HepG2 (cell line): ENCODE measurements at regions not wholly inside any gene's neighbourhood (a gene's known extent, or its start where the extent isn't known, plus 50 kb on each side); places are given as distances from the start of the nearest gene placed in this dataset.

Experiments used
- ATAC-seq: fragments of 200-7000 bp; cut with Tn5 transposase; 3 replicates; pipeline ENCODE4 v1.9.1; 2020; ENCODE audit warnings: mild to moderate bottlenecking, moderate library complexity
- BruUV-seq: library from RNA; stranded (reverse); fragments of 400-500 nt; replicated peaks from 2 replicates; lab custom pipeline; 2021; lab: Mats Ljungman, UMichigan
- CTCF ChIA-PET: fragments of 300-600 bp; formaldehyde crosslinking; extraction: SDS; loops from one replicate; lab custom pipeline; 2021; ENCODE audit warnings: low total read pairs, inconsistent platforms, low intra/inter-chr PET ratio; lab: Yijun Ruan, JAX
- POLR2A ChIA-PET: fragments of 350-600 bp; sonication (Branson Sonifier 250); formaldehyde crosslinking; loops from one replicate; lab custom pipeline; 2020; ENCODE audit warnings: antibody characterized with exemption, inconsistent platforms; lab: Yijun Ruan, JAX
- DNase-seq: peaks from one replicate; pipeline ENCODE4 v3.0.0-alpha.2; 2015; ENCODE audit warnings: low spot score
- FAIRE-seq: peaks from 3 replicates; lab custom pipeline; 2011; peaks lifted over from hg19 to GRCh38; lab: Jason Lieb, UNC
- H2AFZ ChIP-seq: one replicate; pipeline ENCODE4 v1.6.1; 2011; ENCODE audit warnings: low read length, inconsistent platforms
- H3K27ac ChIP-seq: fragments of 300-600 bp; 3 replicates; pipeline ENCODE4 v1.8.0; 2011; ENCODE audit warnings: mixed run types, mild to moderate bottlenecking, mixed read lengths, low read length, inconsistent platforms; ENCODE audit not compliant: insufficient read depth; ENCODE audit errors: extremely low read length
- H3K27me3 ChIP-seq, 2 experiments: fragments of 200-600 bp in 1 of 2; 2 replicates in 1 of 2; 3 replicates in 1 of 2; pipeline versions ENCODE4 v1.6.0 to v1.8.0; 2011; ENCODE audit warnings: low read length in 2 of 2, mild to moderate bottlenecking in 2 of 2, moderate library complexity in 2 of 2, inconsistent platforms in 1 of 2; ENCODE audit not compliant: insufficient read depth in 2 of 2, control insufficient read depth in 1 of 2
- H3K36me3 ChIP-seq, 2 experiments: fragments of 200-600 bp in 1 of 2; replicated peaks in 1 of 2; 2 replicates in 1 of 2; 3 replicates in 1 of 2; pipeline versions ENCODE4 v1.5.1 to v1.8.0; 2011; ENCODE audit warnings: low read length in 2 of 2, inconsistent platforms in 1 of 2; ENCODE audit not compliant: insufficient read depth in 2 of 2, control insufficient read depth in 1 of 2
- H3K4me1 ChIP-seq: 2 replicates; pipeline ENCODE4 v1.5.1; 2012; ENCODE audit warnings: low read length, inconsistent platforms; ENCODE audit not compliant: insufficient read depth
- H3K4me2 ChIP-seq: 2 replicates; pipeline ENCODE4 v1.6.0; 2011; ENCODE audit warnings: low read depth, low read length, inconsistent platforms
- H3K4me3 ChIP-seq, 3 experiments: fragments of 200-600 bp in 1 of 3; sonication (generic), shearing (Covaris generic) in 1 of 3; replicated peaks in 1 of 3; 2 replicates each; pipeline ENCODE4 v1.5.1; 2011 to 2016; ENCODE audit warnings: low read length in 3 of 3, inconsistent platforms in 2 of 3, low read depth in 2 of 3, mild to moderate bottlenecking in 2 of 3, control low read depth in 1 of 3, mixed read lengths in 1 of 3; ENCODE audit not compliant: insufficient read depth in 1 of 3
- H3K79me2 ChIP-seq: one replicate; pipeline ENCODE4 v1.6.1; 2011; ENCODE audit warnings: low read length, inconsistent platforms; ENCODE audit not compliant: insufficient read depth
- H3K9ac ChIP-seq: 2 replicates; pipeline ENCODE4 v1.6.0; 2011; ENCODE audit warnings: mild to moderate bottlenecking, low read depth, low read length, inconsistent platforms; ENCODE audit not compliant: insufficient read depth
- H3K9me3 ChIP-seq: 2 replicates; pipeline ENCODE4 v1.5.1; 2012; ENCODE audit warnings: mild to moderate bottlenecking, low read length
- H4K20me1 ChIP-seq: 2 replicates; pipeline ENCODE4 v1.6.0; 2011; ENCODE audit warnings: inconsistent platforms, mild to moderate bottlenecking, low read length, moderate library complexity; ENCODE audit not compliant: insufficient read depth
- ATF6 ChIP-seq: sonication (generic); formaldehyde crosslinking; conservative IDR thresholded peaks from 2 replicates; pipeline ENCODE4 v1.4.0; 2020; ENCODE audit warnings: missing genetic modification reagents
- EZH2 ChIP-seq: conservative IDR thresholded peaks from 2 replicates; pipeline ENCODE4 v1.6.1; 2012; ENCODE audit warnings: mild to moderate bottlenecking, low read depth, low read length, moderate library complexity
- GPBP1L1 ChIP-seq: sonication (generic); formaldehyde crosslinking; IDR thresholded peaks from 2 replicates; pipeline ENCODE4 v1.5.0; 2020; ENCODE audit warnings: mild to moderate bottlenecking, missing genetic modification reagents
- KDM5A ChIP-seq: fragments of 200-600 bp; sonication (generic); IDR thresholded peaks from 2 replicates; pipeline ENCODE4 v1.7.0; 2018; ENCODE audit warnings: antibody characterized with exemption, mild to moderate bottlenecking, low read length, borderline replicate concordance
- MNT ChIP-seq: fragments of 450-650 bp; IDR thresholded peaks from 2 replicates; pipeline ENCODE4 v1.6.1; 2016
- NR1H2 ChIP-seq: sonication (generic); formaldehyde crosslinking; IDR thresholded peaks from 2 replicates; pipeline ENCODE4 v1.8.1; 2022; ENCODE audit warnings: low read depth, missing genetic modification reagents, borderline replicate concordance
- SIX1 ChIP-seq: sonication (generic); formaldehyde crosslinking; IDR thresholded peaks from 2 replicates; pipeline ENCODE4 v1.4.0; 2020; ENCODE audit warnings: missing genetic modification reagents, borderline replicate concordance
- SOX13 ChIP-seq, 3 experiments: fragments of 450-650 bp in 1 of 3; sonication (generic) in 1 of 3; formaldehyde crosslinking in 1 of 3; IDR thresholded peaks in 2 of 3; conservative IDR thresholded peaks in 1 of 3; 2 replicates each; pipeline versions ENCODE4 v1.5.0 to v1.6.1; 2016 to 2020; ENCODE audit warnings: antibody characterized with exemption in 1 of 3, mild to moderate bottlenecking in 1 of 3, missing compliant biosample characterization in 1 of 3, missing genetic modification reagents in 1 of 3, moderate library complexity in 1 of 3
- TGIF2 ChIP-seq: IDR thresholded peaks from 2 replicates; pipeline ENCODE4 v1.6.1; 2016; ENCODE audit warnings: control low read depth, missing compliant biosample characterization
- ZNF317 ChIP-seq: sonication (generic); formaldehyde crosslinking; IDR thresholded peaks from 2 replicates; pipeline ENCODE4 v1.5.0; 2020; ENCODE audit warnings: mild to moderate bottlenecking, missing genetic modification reagents
- ZNF510 ChIP-seq: sonication (generic); formaldehyde crosslinking; IDR thresholded peaks from 2 replicates; pipeline ENCODE4 v1.4.0; 2020; ENCODE audit warnings: low read depth, mild to moderate bottlenecking, missing genetic modification reagents
- ZNF839 ChIP-seq: sonication (generic); formaldehyde crosslinking; IDR thresholded peaks from 2 replicates; pipeline ENCODE4 v1.4.0; 2020; ENCODE audit warnings: missing genetic modification reagents, mild to moderate bottlenecking, borderline replicate concordance
- ZNF879 ChIP-seq: sonication (generic); formaldehyde crosslinking; IDR thresholded peaks from 2 replicates; pipeline ENCODE4 v1.8.1; 2023; ENCODE audit warnings: missing genetic modification reagents
- ZZZ3 ChIP-seq: sonication (generic); formaldehyde crosslinking; IDR thresholded peaks from 2 replicates; pipeline ENCODE4 v1.4.0; 2020; ENCODE audit warnings: missing genetic modification reagents, mild to moderate bottlenecking, borderline replicate concordance
- WGBS: methylation state at CpG from one replicate; pipeline ENCODE4 v1.1.6; 2017; ENCODE audit warnings: low lambda C conversion rate; 5-methylcytosine and 5-hydroxymethylcytosine counted together
- in situ Hi-C: cut with HindIII; loops from 2 replicates; pipeline ENCODE4 v1.10.0; 2017; ENCODE audit warnings: low pct_unique_long_range_greater_than_20kb; ENCODE audit not compliant: extremely low pct_ligation_motif_present
- intact Hi-C: fragments of 100-400 bp; cut with micrococcal nuclease; formaldehyde crosslinking; loops from one replicate; pipeline ENCODE4 v1.10.0; 2022; ENCODE audit not compliant: unreplicated experiment

GRCh38 chr3:71854706-71855105, 69.8 kb upstream of the PROK2 start:
- ChIA-PET POLR2A (no interaction called here), CTCF (no interaction called here)
- no peaks in the 10 kb centered on the region for H4K20me1 ChIP-seq
- TF ChIP-seq ZNF510 (CRISPR knock-in tag) (no peak), TGIF2 (no peak), ZZZ3 (CRISPR knock-in tag) (no peak), GPBP1L1 (CRISPR knock-in tag) (no peak), KDM5A (no peak), ZNF839 (CRISPR knock-in tag) (no peak)
- 1% methylated on average over 4 of the region's 4 CpGs for WGBS
- H3K4me3 ChIP-seq, result no peak overlapping the region
- H3K27ac ChIP-seq, result no peak overlapping the region
- intact Hi-C loops (no loop called here), in situ Hi-C loops (loop anchor here (5.0 kb wide), 1 partner anchor 132 kb away; no protein-coding TSS in a partner anchor)
- no peaks in the 10 kb centered on the region for H3K36me3 ChIP-seq
- H3K9ac ChIP-seq, result no peak overlapping the region
- FAIRE-seq (no peak), DNase-seq (no peak), ATAC-seq (no peak)
- no peak overlapping the region for H3K4me2 ChIP-seq
- H3K9me3 ChIP-seq, result no peaks in the 10 kb centered on the region
- H3K4me1 ChIP-seq, result no peaks in the 10 kb centered on the region
- H3K27me3 ChIP-seq, result peaks cover 0 to 14% of the 10 kb centered on the region in 2 experiments; a peak in 1 of 5 replicates
- no TSS peak for BruUV-seq
- no peak overlapping the region for H2AFZ ChIP-seq
- H3K79me2 ChIP-seq, result no peaks in the 10 kb centered on the region

GRCh38 chr3:71854096-71854495, 69.1 kb upstream of the PROK2 start:
- WGBS, result 26% methylated on average over 5 of the region's 5 CpGs
- no peak for TF ChIP-seq NR1H2 (CRISPR knock-in tag)
- no peak for TF ChIP-seq ZNF879 (CRISPR knock-in tag)
- TF ChIP-seq EZH2, result no peak
- no peak for TF ChIP-seq SOX13 (IDR thresholded peaks at IDR 0.05)
- no peak for TF ChIP-seq SOX13 (CRISPR knock-in tag; conservative IDR thresholded peaks at IDR 0.05 in 1 of 2, IDR thresholded peaks at IDR 0.05 in 1 of 2)
- no peak for TF ChIP-seq ATF6 (CRISPR knock-in tag)
- no peak for TF ChIP-seq MNT
- no peak for TF ChIP-seq SIX1
- TF ChIP-seq ZNF317 (CRISPR knock-in tag), result no peak
- no peak for ATAC-seq
- no peak overlapping the region for H2AFZ ChIP-seq
- H3K4me1 ChIP-seq, result no peaks in the 10 kb centered on the region
- ChIA-PET CTCF (no interaction called here), POLR2A (no interaction called here)
- H3K79me2 ChIP-seq, result no peaks in the 10 kb centered on the region
- H3K9me3 ChIP-seq, result no peaks in the 10 kb centered on the region
- no peak overlapping the region for H3K4me2 ChIP-seq
- no peak overlapping the region for H3K9ac ChIP-seq
- H3K27me3 ChIP-seq, result peaks cover 0 to 14% of the 10 kb centered on the region in 2 experiments; a peak in 1 of 5 replicates
- DNase-seq, result no peak
- H4K20me1 ChIP-seq, result no peaks in the 10 kb centered on the region
- no peak overlapping the region for H3K4me3 ChIP-seq
- no peak overlapping the region for H3K27ac ChIP-seq
- no TSS peak for BruUV-seq
- intact Hi-C loops, result no loop called here
- FAIRE-seq, result no peak
- in situ Hi-C loops, result no loop called here
- H3K36me3 ChIP-seq, result no peaks in the 10 kb centered on the region
